Natural killer cell (primary cell): ENCODE measurements at regions not wholly inside any gene's neighbourhood (a gene's known extent, or its start where the extent isn't known, plus 50 kb on each side); places are given as distances from the start of the nearest gene placed in this dataset.

ENCODE experiments used
- ATAC-seq, 3 donors: fragments of 150-1000 bp in 2 of 3; fragments of 200-7000 bp in 1 of 3; cut with Tn5 transposase; 1 replicate in 1 of 3; 2 replicates in 2 of 3; pipeline ENCODE4 v1.10.0; 2021; ENCODE audit warnings: mild to moderate bottlenecking in 2 of 3, moderate library complexity in 2 of 3
- DNase-seq, 2 donors: peaks; one replicate each; pipeline versions ENCODE4 v3.0.0 to v3.0.0-alpha.2; 2013 to 2021; ENCODE audit warnings: mixed read lengths in 1 of 2
- H3K27ac ChIP-seq: one replicate; pipeline ENCODE4 v1.5.1; 2013; ENCODE audit warnings: mild to moderate bottlenecking, low read length
- H3K27me3 ChIP-seq: one replicate; pipeline ENCODE4 v1.6.1; 2013; ENCODE audit warnings: low read length; ENCODE audit not compliant: control insufficient read depth, insufficient read depth
- H3K36me3 ChIP-seq: one replicate; pipeline ENCODE4 v1.6.1; 2013; ENCODE audit warnings: low read length; ENCODE audit not compliant: control insufficient read depth, insufficient read depth
- H3K4me1 ChIP-seq: one replicate; pipeline ENCODE4 v1.6.1; 2013; ENCODE audit warnings: low read length; ENCODE audit not compliant: control insufficient read depth, insufficient read depth
- H3K4me3 ChIP-seq: one replicate; pipeline ENCODE4 v1.5.1; 2013; ENCODE audit warnings: low read length
- H3K9me3 ChIP-seq: one replicate; pipeline ENCODE4 v1.6.1; 2013; ENCODE audit warnings: low read length; ENCODE audit not compliant: control insufficient read depth, insufficient read depth
- H3K27ac Mint-ChIP-seq, 2 donors: one replicate each; pipeline ENCODE4 v1.8.0; 2022; ENCODE audit warnings: mild to moderate bottlenecking in 2 of 2, mixed read lengths in 2 of 2, moderate library complexity in 1 of 2
- H3K27me3 Mint-ChIP-seq, 2 donors: one replicate each; pipeline ENCODE4 v1.8.0; 2022; ENCODE audit warnings: low read depth in 2 of 2, mixed read lengths in 2 of 2
- H3K36me3 Mint-ChIP-seq: one replicate; pipeline ENCODE4 v1.8.0; 2022; ENCODE audit warnings: mixed read lengths
- H3K4me1 Mint-ChIP-seq, 2 donors: one replicate each; pipeline ENCODE4 v1.8.0; 2022; ENCODE audit warnings: mixed read lengths in 2 of 2
- H3K4me3 Mint-ChIP-seq: one replicate; pipeline ENCODE4 v1.8.0; 2022; ENCODE audit warnings: mild to moderate bottlenecking, moderate library complexity, mixed read lengths
- H3K9me3 Mint-ChIP-seq, 2 donors: one replicate each; pipeline ENCODE4 v1.8.0; 2022; ENCODE audit warnings: mixed read lengths in 2 of 2
- CTCF ChIP-seq: fragments of 200-600 bp; IDR thresholded peaks from one replicate; pipeline ENCODE4 v1.8.0; 2022; ENCODE audit warnings: antibody characterized with exemption
- WGBS: methylation state at CpG from one replicate; pipeline ENCODE4 v1.1.7; 2013; ENCODE audit warnings: missing lambda C conversion rate; ENCODE audit not compliant: insufficient coverage; 5-methylcytosine and 5-hydroxymethylcytosine counted together
- intact Hi-C: fragments of 100-400 bp; cut with micrococcal nuclease; formaldehyde crosslinking; loops from one replicate; pipeline ENCODE4 v1.14.2; 2022

GRCh38 chr4:112970903-112971302 is 78.5 kb upstream of the ANK2 start:
- Mint-ChIP-seq H3K4me1 (no peaks in the 10 kb centered on the region), H3K27me3 (no peaks in the 10 kb centered on the region), H3K9me3 (peaks cover 0 to 4% of the 10 kb centered on the region in 2 donors), H3K27ac (no peak overlapping the region), H3K36me3 (no peaks in the 10 kb centered on the region), H3K4me3 (no peak overlapping the region)
- Histone ChIP-seq H3K27ac (no peak overlapping the region), H3K4me1 (no peaks in the 10 kb centered on the region), H3K4me3 (no peak overlapping the region), H3K9me3 (no peaks in the 10 kb centered on the region), H3K36me3 (no peaks in the 10 kb centered on the region), H3K27me3 (no peaks in the 10 kb centered on the region)
- no peak for TF ChIP-seq CTCF
- intact Hi-C loops = no loop called here
- DNase-seq = no peak
- WGBS = 100% methylated on average over 1 of the region's 2 CpGs
- ATAC-seq = no peak

- no peak overlapping the region for H3K27ac Mint-ChIP-seq
- no peaks in the 10 kb centered on the region for H3K9me3 ChIP-seq
- TF ChIP-seq CTCF = no peak
- H3K27me3 ChIP-seq = no peaks in the 10 kb centered on the region
- no peaks in the 10 kb centered on the region for H3K4me1 ChIP-seq
- intact Hi-C loops = no loop called here
- WGBS = 83% methylated on average over 1 of the region's 2 CpGs
- H3K4me1 Mint-ChIP-seq = no peaks in the 10 kb centered on the region
- H3K4me3 Mint-ChIP-seq = no peak overlapping the region
- no peak overlapping the region for H3K27ac ChIP-seq
- DNase-seq (no peak), ATAC-seq (no peak)
- H3K27me3 Mint-ChIP-seq = no peaks in the 10 kb centered on the region
- no peaks in the 10 kb centered on the region for H3K36me3 ChIP-seq
- no peak overlapping the region for H3K4me3 ChIP-seq
- H3K36me3 Mint-ChIP-seq = no peaks in the 10 kb centered on the region
- H3K9me3 Mint-ChIP-seq = peaks cover 0 to 7% of the 10 kb centered on the region in 2 donors
Measured at GRCh38 chr4:112973750-112974251, 75.7 kb upstream of the ANK2 start.

- Histone ChIP-seq H3K27ac (no peak overlapping the region), H3K9me3 (no peaks in the 10 kb centered on the region), H3K36me3 (no peaks in the 10 kb centered on the region), H3K4me3 (no peak overlapping the region), H3K4me1 (no peaks in the 10 kb centered on the region), H3K27me3 (no peaks in the 10 kb centered on the region)
- H3K4me1 Mint-ChIP-seq = no peaks in the 10 kb centered on the region
- DNase-seq (no peak), ATAC-seq (no peak)
- H3K4me3 Mint-ChIP-seq = no peak overlapping the region
- 80% methylated on average over 5 of the region's 6 CpGs for WGBS
- no peaks in the 10 kb centered on the region for H3K36me3 Mint-ChIP-seq
- H3K27me3 Mint-ChIP-seq = no peaks in the 10 kb centered on the region
- TF ChIP-seq CTCF = no peak
- H3K9me3 Mint-ChIP-seq = peaks cover 0 to 4% of the 10 kb centered on the region in 2 donors
- intact Hi-C loops = no loop called here
- H3K27ac Mint-ChIP-seq = no peak overlapping the region
Measured at GRCh38 chr4:112975567-112976355, 73.7 kb upstream of the ANK2 start.
